IMR-90 (cell line): ENCODE measurements at regions not wholly inside any gene's neighbourhood (a gene's known extent, or its start where the extent isn't known, plus 50 kb on each side); places are given as distances from the start of the nearest gene placed in this dataset.

Experiments used
- MAFK ChIP-seq: IDR thresholded peaks from 2 replicates; pipeline ENCODE4 v1.6.1; 2012; ENCODE audit warnings: low read depth, low read length, improper control_type of control experiment
- MAZ ChIP-seq: IDR thresholded peaks from 2 replicates; pipeline ENCODE4 v1.6.1; 2012; ENCODE audit warnings: low read depth, mild to moderate bottlenecking, low read length, improper control_type of control experiment, moderate library complexity, borderline replicate concordance
- MXI1 ChIP-seq: IDR thresholded peaks from 2 replicates; pipeline ENCODE4 v1.6.1; 2012; ENCODE audit warnings: low read depth, mild to moderate bottlenecking, low read length, moderate library complexity, borderline replicate concordance
- POLR2A ChIP-seq: IDR thresholded peaks from 2 replicates; pipeline ENCODE4 v1.6.1; 2012; ENCODE audit warnings: mild to moderate bottlenecking, low read depth, low read length
- RCOR1 ChIP-seq: IDR thresholded peaks from 2 replicates; pipeline ENCODE4 v1.6.1; 2012; ENCODE audit warnings: mild to moderate bottlenecking, low read length, improper control_type of control experiment; ENCODE audit not compliant: insufficient replicate concordance
- RFX5 ChIP-seq: IDR thresholded peaks from 2 replicates; pipeline ENCODE4 v1.8.0; 2012; ENCODE audit warnings: low read depth, mild to moderate bottlenecking, low read length, moderate library complexity
- SMC3 ChIP-seq: fragments of 150-350 bp; IDR thresholded peaks from 2 replicates; pipeline ENCODE4 v1.6.1; 2016; ENCODE audit warnings: low read depth, mild to moderate bottlenecking, antibody characterized with exemption, low read length, moderate library complexity
- TF ChIP-seq, protein P1 (sequence below): conservative IDR thresholded peaks from 2 replicates; pipeline ENCODE4 v1.5.1; 2012; ENCODE audit warnings: mild to moderate bottlenecking, low read depth, low read length, improper control_type of control experiment
- TF ChIP-seq, protein P2 (sequence below): fragments of 150-350 bp; IDR thresholded peaks from 2 replicates; pipeline ENCODE4 v1.6.1; 2017; ENCODE audit warnings: mild to moderate bottlenecking, antibody characterized with exemption, low read length, low read depth
- TF ChIP-seq, protein P3 (sequence below): fragments of 150-350 bp; IDR thresholded peaks from 2 replicates; pipeline ENCODE4 v1.6.1; 2016; ENCODE audit warnings: low read depth, mild to moderate bottlenecking, low read length, moderate library complexity, borderline replicate concordance

DNA sequence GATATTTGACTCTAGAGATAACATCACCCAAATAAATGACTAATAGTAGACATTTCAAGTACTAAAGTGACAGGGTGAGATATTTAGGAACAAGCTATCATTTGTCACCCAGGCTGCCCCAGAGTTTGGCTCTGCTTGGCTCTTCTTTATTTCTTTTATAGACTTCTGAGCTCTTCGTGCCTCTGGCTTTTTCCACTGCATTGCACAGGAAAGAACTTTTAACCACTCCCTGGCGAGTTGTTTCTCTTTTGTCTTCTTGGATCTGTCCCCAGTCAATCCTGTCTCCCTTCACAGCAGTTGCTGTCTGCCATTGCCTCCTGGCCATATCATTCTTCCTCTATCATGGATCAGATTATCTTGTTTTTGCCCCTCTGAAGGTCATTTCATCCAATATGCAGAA lies 339.2 kb upstream of the DCBLD2 start:
- TF ChIP-seq, protein P1, sequence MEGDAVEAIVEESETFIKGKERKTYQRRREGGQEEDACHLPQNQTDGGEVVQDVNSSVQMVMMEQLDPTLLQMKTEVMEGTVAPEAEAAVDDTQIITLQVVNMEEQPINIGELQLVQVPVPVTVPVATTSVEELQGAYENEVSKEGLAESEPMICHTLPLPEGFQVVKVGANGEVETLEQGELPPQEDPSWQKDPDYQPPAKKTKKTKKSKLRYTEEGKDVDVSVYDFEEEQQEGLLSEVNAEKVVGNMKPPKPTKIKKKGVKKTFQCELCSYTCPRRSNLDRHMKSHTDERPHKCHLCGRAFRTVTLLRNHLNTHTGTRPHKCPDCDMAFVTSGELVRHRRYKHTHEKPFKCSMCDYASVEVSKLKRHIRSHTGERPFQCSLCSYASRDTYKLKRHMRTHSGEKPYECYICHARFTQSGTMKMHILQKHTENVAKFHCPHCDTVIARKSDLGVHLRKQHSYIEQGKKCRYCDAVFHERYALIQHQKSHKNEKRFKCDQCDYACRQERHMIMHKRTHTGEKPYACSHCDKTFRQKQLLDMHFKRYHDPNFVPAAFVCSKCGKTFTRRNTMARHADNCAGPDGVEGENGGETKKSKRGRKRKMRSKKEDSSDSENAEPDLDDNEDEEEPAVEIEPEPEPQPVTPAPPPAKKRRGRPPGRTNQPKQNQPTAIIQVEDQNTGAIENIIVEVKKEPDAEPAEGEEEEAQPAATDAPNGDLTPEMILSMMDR = no peak
- TF ChIP-seq, protein P2, sequence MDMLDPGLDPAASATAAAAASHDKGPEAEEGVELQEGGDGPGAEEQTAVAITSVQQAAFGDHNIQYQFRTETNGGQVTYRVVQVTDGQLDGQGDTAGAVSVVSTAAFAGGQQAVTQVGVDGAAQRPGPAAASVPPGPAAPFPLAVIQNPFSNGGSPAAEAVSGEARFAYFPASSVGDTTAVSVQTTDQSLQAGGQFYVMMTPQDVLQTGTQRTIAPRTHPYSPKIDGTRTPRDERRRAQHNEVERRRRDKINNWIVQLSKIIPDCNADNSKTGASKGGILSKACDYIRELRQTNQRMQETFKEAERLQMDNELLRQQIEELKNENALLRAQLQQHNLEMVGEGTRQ = no peak
- TF ChIP-seq RFX5 (no peak), MAFK (no peak), POLR2A (no peak), MAZ (no peak), SMC3 (no peak), MXI1 (no peak), RCOR1 (no peak)
- TF ChIP-seq, protein P3, sequence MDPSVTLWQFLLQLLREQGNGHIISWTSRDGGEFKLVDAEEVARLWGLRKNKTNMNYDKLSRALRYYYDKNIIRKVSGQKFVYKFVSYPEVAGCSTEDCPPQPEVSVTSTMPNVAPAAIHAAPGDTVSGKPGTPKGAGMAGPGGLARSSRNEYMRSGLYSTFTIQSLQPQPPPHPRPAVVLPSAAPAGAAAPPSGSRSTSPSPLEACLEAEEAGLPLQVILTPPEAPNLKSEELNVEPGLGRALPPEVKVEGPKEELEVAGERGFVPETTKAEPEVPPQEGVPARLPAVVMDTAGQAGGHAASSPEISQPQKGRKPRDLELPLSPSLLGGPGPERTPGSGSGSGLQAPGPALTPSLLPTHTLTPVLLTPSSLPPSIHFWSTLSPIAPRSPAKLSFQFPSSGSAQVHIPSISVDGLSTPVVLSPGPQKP = no peak
